GM19238 (cell line): ENCODE measurements at regions not wholly inside any gene's neighbourhood (a gene's known extent, or its start where the extent isn't known, plus 50 kb on each side); places are given as distances from the start of the nearest gene placed in this dataset.
"Not testable (repeated sequence)": the region's sequence is repeated elsewhere in the genome, so short reads cannot be mapped to it uniquely, and the experiment has no call there.

Experiments
- DNase-seq: peaks from one replicate; pipeline ENCODE4 v3.0.0; 2011; ENCODE audit warnings: low spot score; ENCODE audit not compliant: insufficient read length

DNA sequence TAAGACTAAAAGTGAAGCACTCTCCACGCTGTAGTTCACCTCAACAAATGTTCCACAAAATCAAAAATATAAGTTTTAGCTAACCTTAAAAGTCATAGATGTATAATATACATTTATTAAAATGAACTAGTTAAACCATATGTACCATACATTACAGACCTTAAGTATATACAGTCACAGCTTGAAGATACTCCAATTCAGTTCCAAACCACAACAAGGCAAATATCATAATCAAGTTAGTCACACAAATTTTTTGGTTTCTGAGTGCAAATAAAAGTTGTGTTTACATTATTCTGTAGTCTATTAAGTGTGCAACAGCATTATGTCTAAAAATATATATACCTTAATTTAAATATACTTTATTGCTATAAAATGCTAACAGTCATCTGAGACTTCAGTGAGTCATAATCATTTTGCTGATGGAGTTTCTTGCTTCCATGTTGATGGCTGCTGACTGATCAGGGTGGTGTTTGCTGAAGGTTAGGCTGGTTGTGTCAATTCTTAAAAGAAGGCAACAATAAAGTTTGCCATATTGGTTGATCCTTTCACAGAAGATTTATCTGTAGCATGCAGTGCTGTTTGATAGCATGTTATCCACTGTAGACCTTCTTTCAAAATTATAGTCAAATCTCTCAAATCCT is 736.7 kb downstream of the NSUN3 start:
- DNase-seq, result no peak

DNA sequence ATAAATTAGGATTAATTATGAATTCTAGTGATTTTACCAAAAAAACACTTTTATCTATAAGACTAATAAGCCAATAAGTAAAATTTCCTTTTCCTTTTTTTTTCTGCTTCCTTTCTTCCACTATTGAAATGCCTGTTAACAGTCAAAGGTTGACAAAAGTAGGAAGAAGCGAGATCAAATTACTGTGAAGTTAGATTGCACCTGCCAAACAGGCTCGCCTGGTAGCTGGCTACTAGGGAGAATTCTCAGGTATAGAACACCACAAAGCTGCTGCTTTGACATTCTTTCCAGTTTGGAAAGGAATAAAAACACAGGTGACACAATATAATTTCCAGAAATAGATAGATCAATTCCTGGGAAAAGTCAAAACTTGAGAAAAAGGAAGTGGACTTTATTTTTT is 749.0 kb downstream of the NSUN3 start:
- DNase-seq, result no peak

DNA sequence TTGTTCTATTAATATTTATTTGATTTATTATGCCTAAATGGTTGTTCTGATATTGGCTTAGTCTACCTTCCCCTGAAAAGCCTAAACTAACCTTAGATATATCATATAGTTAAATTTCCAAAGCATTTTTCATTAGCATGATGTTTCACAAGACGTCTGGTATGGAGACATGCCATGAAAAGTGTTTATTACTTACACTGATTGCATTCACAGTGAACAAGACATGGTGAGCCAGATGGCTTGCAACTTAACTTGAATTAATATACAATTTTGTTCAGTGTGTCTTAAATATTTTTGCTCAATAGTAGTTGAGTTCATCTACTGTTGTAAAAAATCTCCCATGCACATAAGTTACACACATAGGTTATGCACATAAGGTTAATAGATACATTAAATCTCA is 758.4 kb downstream of the NSUN3 start:
- DNase-seq, result no peak

DNA sequence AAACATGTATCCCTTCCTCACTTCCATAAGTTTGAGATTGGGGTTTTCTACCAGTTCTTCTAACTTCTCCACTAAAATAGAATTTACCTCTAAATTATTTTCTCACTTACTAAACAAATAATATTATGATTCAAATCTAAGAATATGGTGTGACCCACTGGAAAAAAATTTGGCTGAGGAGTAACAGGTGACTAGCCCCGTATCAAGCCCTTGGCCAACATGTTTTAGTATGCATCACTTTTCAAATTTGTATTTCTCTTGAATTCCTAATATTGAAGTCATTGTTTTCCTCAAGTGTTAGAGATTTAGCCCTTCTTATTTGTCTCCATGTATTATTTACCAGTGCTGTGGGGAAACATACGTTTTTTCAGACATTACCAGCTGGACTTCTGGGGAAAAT is 759.4 kb downstream of the NSUN3 start:
- no peak for DNase-seq

DNA sequence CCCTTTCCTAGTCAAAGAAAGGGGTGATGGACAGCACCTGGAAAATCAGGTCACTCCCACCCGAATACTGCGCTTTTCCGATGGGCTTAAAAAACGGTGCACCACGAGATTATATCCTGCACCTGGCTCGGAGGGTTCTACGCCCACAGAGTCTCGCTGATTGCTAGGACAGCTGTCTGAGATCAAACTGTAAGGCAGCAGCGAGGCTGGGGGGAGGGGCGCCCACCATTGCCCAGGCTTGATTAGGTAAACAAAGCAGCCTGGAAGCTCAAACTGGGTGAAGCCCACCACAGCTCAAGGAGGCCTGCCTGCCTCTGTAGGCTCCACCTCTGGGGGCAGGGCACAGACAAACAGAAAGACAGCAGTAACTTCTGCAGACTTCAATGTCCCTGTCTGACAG is 783.4 kb downstream of the NSUN3 start:
- not testable (repeated sequence) for DNase-seq

DNA sequence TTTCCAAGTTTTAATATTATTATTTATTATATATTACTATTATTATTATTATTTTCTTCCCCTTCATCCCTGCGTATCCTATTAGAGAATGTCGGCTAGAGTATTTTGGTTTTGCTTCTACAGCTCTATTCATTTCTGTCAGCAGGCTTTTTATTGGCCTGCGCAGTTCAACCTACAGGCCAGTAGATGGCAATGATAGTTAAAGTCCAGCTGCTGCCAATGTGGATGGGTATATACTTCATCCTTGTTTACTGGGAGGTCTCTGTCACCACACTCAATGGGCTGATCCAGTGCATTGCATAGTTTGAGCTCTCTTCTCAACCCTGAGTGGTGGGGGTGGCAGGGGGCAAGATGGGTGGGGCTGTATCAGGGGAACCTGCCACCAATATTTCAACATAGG is 799.8 kb downstream of the NSUN3 start:
- DNase-seq, result peak; percentile 1

DNA sequence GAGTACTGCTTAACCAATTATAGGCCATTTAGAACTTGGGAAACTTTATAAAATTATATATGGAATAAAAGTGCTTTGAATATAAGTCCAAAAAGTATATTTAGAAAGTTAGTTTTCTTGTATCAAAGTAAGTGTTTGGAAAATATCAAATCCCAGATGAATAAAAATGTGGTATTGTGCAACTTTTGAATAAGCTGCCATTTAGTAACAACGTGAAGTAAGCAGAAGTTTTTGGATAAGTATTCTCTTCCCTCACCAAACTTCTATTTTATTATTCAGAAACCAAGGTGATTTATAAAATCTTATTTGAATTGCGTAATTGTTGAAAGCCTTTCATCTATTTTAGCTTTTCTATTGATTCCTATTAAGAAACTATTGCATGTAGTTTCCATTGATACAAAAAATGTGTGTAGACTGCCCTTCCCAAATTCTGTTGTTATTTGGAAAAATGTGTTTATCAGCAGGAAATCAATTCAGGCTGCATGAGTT is 806.2 kb downstream of the NSUN3 start:
- no peak for DNase-seq

DNA sequence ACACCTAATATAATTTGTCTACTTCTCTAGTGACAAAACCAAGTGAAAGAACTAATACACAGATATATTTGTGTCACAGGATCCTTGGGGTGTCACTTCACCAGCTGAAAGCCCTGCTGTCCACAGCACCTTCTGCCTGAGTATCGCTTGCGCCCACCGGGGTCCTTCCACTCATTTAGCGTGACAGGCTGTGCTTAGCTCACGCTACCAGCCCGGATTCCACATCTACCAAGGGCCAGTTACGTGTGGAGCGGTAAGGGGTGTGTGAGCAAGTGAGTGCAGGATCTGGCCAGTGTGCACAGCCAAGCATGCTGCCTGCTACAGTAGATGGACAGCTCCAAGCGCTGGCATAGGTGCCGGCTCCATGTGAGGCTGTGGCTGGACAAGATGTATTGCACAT is 810.9 kb downstream of the NSUN3 start:
- DNase-seq, result no peak

DNA sequence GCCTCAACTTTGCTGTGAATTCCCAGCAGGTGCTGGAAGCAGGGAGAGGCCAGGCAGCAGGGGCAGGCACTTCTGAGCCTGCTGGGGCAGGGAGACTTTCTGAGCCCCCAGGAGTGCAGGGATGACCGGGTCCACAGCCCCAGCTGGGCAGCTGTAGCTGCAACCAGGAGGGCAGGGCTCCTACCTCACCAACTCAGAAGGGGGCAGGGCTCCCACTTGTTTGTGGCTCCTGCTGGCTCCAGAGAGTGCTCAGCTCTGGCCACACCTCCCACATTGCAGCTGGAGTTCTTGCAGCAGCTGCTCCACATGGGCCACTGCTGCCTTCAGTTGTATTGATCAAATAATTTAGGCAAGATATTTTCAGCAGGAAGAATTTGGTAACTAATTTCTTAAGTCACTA is 812.3 kb downstream of the NSUN3 start:
- DNase-seq, result no peak

DNA sequence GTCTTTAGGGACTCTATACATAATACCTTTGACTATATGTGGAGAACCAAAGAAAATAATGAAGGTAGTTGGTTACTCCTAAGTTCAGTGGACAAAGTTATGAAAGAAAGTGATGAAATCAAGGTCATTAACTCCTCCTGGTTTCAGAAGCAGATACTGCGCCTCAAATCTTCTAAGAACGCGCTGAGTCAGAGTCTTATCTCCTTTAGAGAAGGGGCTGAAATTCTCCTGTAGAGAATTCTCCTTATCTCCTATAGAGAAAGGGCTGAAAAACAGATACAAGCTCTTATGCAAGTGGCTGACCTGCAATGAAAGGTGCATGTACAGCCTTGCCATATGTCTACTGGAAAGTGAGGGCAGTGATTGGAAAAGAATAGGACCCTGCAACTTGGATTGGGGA is 824.2 kb downstream of the NSUN3 start:
- DNase-seq, result no peak

DNA sequence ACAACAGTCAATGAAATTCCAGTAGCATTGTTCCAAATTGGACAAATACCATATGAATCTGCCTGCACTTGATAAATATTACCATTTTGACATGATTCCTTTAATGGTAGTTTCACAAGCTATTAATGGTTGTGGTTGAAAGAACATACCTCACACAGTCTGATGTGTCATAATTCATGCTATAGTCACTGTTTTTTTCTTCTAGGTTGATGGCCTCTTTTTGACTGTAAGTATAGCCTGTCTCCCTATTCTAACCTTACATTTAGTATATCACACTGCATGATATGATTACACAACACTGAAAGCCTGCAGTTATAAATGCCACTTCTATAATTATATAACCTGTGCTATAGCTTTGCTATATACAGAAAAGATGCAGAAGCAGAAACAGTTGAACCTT is 834.1 kb downstream of the NSUN3 start:
- no peak for DNase-seq

DNA sequence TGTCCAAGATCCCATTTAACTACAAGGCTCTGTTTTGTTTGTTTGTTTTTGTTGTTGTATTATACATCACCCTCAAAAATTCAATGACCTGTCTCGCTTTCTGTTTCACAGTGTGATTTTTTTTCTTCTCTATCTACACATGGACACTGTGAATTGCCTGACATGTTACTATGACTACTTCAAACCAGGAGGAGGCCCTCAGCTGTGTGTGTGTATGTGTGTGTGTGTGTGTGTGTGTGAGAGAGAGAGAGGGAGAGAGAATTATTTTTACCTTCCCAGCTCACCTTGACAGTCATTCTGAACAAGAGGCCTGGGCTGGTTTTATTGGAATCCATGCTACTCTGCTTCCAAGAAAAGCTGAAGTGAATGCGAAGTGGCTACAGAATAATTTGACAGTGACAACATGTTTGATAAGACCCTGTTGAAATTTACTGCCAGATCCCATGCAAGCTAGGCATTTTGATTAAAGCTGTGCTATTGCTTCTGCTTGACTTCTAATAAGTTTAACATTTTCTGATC is 841.4 kb downstream of the NSUN3 start:
- no peak for DNase-seq

DNA sequence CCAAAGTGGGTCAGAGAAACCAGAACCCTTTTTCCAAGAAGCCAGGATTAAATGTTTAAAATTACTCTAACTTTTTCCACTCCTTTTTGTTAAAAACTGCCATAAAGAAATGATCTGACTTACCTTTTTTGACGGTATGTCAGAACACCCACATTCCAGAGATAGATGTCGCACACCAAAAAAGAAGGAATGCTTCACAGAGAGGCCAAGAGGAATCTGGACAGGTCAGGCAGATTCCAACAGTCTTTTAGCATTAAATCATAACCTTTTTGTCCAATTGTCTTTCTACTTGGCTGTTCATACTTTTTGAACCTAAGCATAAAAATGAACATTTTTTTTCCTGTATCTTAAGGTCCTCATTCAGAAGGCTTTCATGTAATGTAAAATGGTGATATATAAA is 846.9 kb downstream of the NSUN3 start:
- DNase-seq, result no peak

DNA sequence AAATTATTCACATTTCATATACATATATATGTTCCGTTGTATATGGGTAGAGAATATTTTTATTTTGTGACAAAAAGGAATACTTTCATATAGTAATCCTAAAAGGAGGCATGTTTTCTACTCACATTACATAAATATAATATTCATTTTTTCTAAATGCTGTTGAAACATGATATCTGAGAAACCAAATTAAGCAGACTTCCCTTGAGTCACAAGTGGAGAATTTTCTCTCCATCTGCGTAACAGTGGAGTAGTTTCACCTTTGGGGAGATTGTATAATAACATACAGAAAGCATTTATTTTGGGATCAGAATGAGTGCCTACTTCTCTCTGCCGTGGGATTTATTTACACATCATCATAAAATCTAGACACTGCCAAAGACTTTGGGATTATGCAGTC is 849.8 kb downstream of the NSUN3 start:
- no peak for DNase-seq

DNA sequence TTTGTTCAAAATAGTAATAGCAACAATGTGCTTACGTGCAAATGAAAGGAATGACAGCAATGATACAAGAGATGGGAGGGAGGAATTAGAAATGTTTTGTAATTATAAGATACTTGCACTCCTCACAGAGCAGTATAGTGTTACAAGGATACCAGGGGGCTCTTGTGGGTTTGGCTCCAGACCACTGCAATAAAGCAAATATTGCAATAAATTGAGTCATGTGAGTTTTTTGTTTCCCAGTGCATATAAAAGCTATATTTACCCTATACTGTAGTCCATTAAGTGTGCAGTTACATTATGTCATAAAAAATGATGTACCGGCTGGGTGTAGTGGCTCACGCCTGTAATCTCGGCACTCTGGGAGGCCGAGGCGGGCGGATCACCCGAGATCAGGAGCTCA is 864.3 kb downstream of the NSUN3 start:
- no peak for DNase-seq

DNA sequence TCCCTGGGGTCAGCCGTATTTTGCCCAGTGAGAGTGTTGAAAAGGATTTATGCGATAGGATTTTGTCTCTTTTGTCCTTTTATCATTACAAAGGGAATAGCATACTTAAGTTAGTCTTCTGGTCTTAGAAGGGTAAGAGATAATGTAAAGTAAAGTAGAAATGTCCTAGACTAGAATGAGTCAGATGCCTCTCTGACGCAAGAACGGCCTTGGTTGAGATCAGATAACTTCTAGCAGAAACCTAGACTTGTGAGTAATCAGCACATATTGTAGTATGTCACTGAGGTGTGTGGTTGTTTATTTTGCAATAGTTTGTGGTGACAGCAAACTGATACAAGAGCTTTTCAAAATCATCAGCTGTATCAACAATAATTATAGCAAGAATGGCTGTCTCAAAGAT is 866.1 kb downstream of the NSUN3 start:
- no peak for DNase-seq

DNA sequence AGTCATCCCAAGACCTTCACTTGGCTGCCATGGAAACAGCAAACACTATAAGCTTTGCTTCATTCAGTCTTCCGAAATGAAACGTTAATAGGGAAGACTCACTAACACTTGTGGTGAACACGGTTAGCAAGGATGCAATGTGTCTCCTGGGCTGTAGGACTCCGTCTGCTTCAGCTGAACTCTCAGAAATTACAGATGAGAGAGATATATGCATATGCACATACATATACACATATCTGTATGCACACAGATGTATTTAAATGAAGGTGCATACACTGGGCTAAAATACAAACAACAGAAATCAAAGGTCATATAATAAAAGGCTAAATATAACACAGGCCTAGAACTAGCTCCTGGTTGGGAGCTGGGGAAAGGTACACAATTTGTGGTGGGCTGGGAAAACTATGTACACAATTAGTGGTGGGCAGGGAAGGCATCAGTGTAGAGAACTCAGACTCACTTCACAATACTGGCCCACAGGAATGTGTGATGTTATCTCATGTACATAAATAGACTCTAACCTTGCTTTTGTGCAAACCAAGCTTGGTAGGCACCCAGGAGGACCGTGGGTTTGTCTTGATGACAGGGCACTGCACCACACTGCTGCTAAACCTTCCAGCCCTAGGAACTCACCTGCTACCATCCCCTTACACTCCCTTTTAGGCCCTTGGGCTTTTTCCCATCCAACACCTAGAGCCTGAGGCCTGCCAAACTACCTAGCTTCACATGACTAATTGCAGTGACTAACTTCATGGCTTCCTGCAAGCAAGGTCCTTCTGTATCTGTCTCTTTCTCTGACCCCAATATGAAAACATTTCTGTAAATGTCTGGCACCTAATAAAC is 873.1 kb downstream of the NSUN3 start:
- DNase-seq, result no peak

DNA sequence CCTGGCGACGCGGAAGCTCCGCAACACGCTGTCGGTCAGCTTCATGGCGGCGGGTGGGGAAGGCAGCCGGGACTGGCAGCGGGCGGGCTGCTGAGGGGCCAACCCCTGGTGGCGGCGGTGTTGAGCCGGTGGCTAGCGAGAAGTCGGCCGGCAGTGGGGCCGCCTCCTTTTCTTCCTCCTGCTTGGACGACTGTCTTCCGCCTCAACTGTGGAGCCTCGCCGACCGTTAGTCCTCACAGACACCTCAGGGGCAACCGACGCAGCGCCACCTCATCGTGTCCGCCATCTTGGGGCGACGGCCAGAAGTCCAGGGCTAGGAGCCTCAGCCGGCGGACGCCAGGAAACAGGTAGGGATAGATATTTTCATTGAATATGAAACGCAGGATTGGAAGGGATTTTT is 875.1 kb downstream of the NSUN3 start:
- no peak for DNase-seq

DNA sequence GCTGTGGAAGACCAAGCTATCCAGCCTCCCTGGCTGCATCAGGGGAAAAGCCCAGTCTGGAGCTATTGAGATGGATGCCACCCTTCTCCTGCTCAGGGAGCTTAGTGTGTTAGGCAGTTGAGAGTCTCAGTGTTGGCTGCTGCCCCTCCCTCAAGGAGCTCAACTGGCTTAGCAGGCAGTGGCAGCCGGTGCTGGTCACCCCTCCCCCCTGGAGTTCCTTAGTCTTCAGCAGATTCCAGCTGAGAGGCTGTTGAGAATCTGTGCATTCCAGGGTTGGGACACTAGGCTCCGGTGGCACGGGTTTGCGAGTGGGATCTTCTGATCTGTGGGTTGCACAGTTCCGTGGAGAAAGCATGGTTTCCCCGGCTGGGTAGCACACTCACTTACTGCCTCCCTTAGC is 883.8 kb downstream of the NSUN3 start:
- DNase-seq, result no peak

DNA sequence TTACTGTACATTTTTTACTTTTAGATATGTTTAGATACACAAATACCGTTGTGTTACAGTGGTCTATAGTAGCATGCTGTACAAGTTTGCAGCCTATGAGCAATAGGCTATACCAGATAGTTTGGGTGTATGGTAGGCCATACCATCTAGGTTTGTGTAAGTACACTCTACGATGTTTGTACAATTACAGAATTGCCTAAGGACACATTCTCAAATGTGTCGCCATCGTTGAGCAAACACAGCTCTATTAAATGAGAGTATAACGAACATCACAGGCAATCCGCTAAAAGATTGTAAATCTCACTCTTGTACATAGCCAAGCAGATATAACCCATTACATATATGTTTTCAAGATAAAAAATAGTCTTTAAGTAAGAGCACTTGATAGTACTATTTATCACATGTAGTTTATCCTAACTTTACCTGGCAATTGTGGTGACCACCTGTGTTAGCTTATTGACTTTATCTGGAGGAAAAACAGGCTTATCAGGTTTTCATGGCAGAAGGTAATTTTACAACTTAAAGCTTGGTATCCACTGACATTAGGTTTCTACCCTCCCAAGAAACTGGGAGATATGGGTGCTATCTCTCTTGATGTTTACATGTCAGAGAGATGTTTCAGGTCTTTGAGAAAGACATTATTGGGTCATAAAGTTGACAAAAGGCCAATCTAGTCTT is 898.7 kb downstream of the NSUN3 start:
- DNase-seq, result no peak

DNA sequence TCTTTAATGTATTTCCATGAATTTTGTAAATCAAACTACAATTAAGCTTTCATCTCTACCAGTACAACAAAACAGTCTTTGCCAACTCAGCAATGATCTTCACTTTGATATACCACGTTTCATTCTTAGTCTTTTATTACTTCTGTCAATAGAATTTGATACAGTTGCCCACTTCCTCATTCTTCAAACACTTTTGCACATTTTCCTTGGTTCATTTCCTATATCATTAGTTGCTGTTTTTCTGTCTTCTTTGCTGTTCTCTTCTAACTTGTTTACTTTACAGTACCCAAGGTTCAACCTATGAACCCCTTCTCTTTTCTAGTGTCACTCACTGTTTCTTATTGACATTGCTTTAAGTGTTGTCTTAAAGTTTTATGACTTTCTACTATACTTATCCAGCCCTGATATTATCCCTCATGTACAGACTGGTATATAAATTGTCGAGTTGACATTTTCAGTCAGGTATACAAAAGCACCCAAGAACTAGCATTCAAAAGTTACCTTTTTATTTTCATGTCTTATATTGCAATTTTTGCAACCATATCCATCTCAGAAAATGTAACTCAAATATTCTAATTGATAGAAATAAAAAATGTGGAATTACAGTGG is 903.1 kb downstream of the NSUN3 start:
- no peak for DNase-seq

DNA sequence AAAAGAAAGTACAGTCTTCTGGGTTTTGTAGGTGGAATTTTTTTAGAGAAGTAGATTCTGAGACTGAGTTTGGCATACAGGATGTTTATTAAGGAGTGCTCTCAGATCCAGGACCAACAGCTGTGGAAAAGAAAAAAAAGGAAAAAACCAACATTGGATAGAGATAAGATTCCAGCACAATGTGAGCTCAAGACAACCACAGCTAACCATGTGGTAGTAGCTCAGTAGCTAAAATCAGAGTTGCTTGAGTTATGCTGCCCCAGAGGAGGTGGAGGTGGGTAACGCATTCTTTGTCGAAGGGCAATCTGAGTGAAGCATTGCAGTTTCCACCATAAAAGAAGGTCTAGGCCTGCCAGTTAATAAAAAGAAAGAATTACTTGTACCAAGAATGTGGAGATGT is 904.3 kb downstream of the NSUN3 start:
- no peak for DNase-seq
